PC-9 (cell line): ENCODE measurements at regions not wholly inside any gene's neighbourhood (a gene's known extent, or its start where the extent isn't known, plus 50 kb on each side); places are given as distances from the start of the nearest gene placed in this dataset.

ENCODE experiments used
- BruUV-seq: library from RNA; stranded (reverse); fragments of 400-500 nt; replicated peaks from 2 replicates; lab custom pipeline; 2021; lab: Mats Ljungman, UMichigan
- CTCF ChIA-PET: fragments of 300-600 bp; sonication (Branson Sonifier 250); formaldehyde crosslinking; loops from one replicate; lab custom pipeline; 2022; ENCODE audit warnings: antibody characterized with exemption; lab: Charles Lee
- POLR2A ChIA-PET: fragments of 300-600 bp; sonication (Branson Sonifier 250); formaldehyde crosslinking; loops from one replicate; lab custom pipeline; 2022; ENCODE audit warnings: antibody characterized with exemption; ENCODE audit not compliant: unreplicated experiment; lab: Charles Lee
- DNase-seq, 2 experiments: peaks; one replicate each; pipeline versions ENCODE4 v3.0.0 to v3.0.0-alpha.2; 2015 to 2022; ENCODE audit warnings: mixed read lengths in 1 of 2
- H2AFZ ChIP-seq: fragments of 200-600 bp; sonication (generic); 2 replicates; pipeline ENCODE4 v1.8.1; 2017; ENCODE audit warnings: antibody characterized with exemption
- H3F3A ChIP-seq: fragments of 200-600 bp; sonication (generic); 2 replicates; pipeline ENCODE4 v1.8.1; 2017; ENCODE audit warnings: antibody characterized with exemption, mild to moderate bottlenecking, low read depth; ENCODE audit not compliant: insufficient read depth
- H3K27ac ChIP-seq: fragments of 200-600 bp; sonication (generic); 2 replicates; pipeline ENCODE4 v1.6.1; 2016; ENCODE audit warnings: mixed run types
- H3K27me3 ChIP-seq: fragments of 200-600 bp; sonication (generic); 2 replicates; pipeline ENCODE4 v1.6.1; 2016; ENCODE audit warnings: low read depth, mixed run types; ENCODE audit not compliant: insufficient read depth
- H3K36me3 ChIP-seq: fragments of 200-600 bp; sonication (generic); 2 replicates; pipeline ENCODE4 v1.6.1; 2016; ENCODE audit warnings: low read depth, mixed run types
- H3K4me1 ChIP-seq: fragments of 200-600 bp; sonication (generic); replicated peaks from 2 replicates; pipeline ENCODE4 v1.6.1; 2016; ENCODE audit warnings: mixed run types; ENCODE audit not compliant: insufficient read depth
- H3K4me2 ChIP-seq: fragments of 200-600 bp; sonication (generic); 2 replicates; pipeline ENCODE4 v1.6.1; 2017; ENCODE audit warnings: mixed run types
- H3K4me3 ChIP-seq: fragments of 200-600 bp; sonication (generic); 2 replicates; pipeline ENCODE4 v1.6.1; 2016; ENCODE audit warnings: mixed run types
- H3K79me2 ChIP-seq: fragments of 200-600 bp; sonication (generic); 2 replicates; pipeline ENCODE4 v1.6.1; 2017; ENCODE audit warnings: low read depth, mixed run types
- H3K9me2 ChIP-seq: fragments of 200-600 bp; sonication (generic); 2 replicates; pipeline ENCODE4 v1.8.1; 2017; ENCODE audit warnings: mild to moderate bottlenecking; ENCODE audit not compliant: insufficient read depth
- H3K9me3 ChIP-seq: fragments of 200-600 bp; sonication (generic); 2 replicates; pipeline ENCODE4 v1.8.1; 2016; ENCODE audit warnings: low read depth; ENCODE audit not compliant: insufficient read depth
- H4K20me1 ChIP-seq: fragments of 200-600 bp; sonication (generic); 2 replicates; pipeline ENCODE4 v1.8.1; 2017; ENCODE audit not compliant: insufficient read depth
- CTCF ChIP-seq: fragments of 200-600 bp; sonication (generic); conservative IDR thresholded peaks from 2 replicates; pipeline ENCODE4 v1.6.1; 2017; ENCODE audit warnings: mixed run types, antibody characterized with exemption, mild to moderate bottlenecking, moderate library complexity
- EZH2 ChIP-seq: fragments of 200-600 bp; sonication (generic); IDR thresholded peaks from 2 replicates; pipeline ENCODE4 v1.8.0; 2017; ENCODE audit warnings: antibody characterized with exemption, low read depth
- intact Hi-C: fragments of 100-400 bp; cut with micrococcal nuclease; formaldehyde crosslinking; loops from one replicate; pipeline ENCODE4 v1.10.0; 2022; ENCODE audit not compliant: unreplicated experiment

- DNase-seq = no peak
- no peak overlapping the region for H3K4me3 ChIP-seq
- no peak overlapping the region for H3K27ac ChIP-seq
- ChIA-PET CTCF (no interaction called here), POLR2A (no interaction called here)
- H3F3A ChIP-seq = no peaks in the 10 kb centered on the region
- no peaks in the 10 kb centered on the region for H3K9me2 ChIP-seq
- no peaks in the 10 kb centered on the region for H4K20me1 ChIP-seq
- peaks cover 17% of the 10 kb centered on the region for H3K27me3 ChIP-seq
- no peaks in the 10 kb centered on the region for H3K9me3 ChIP-seq
- TF ChIP-seq CTCF (no peak), EZH2 (no peak)
- no peaks in the 10 kb centered on the region for H3K4me1 ChIP-seq
- no peaks in the 10 kb centered on the region for H3K36me3 ChIP-seq
- H2AFZ ChIP-seq = no peak overlapping the region
- no TSS peak for BruUV-seq
- no peaks in the 10 kb centered on the region for H3K79me2 ChIP-seq
- H3K4me2 ChIP-seq = no peak overlapping the region
- intact Hi-C loops = no loop called here
These were observed 192.7 kb upstream of the MKI67 start for GRCh38 chr10:128318913-128319312.

- no peak for DNase-seq
- H3K36me3 ChIP-seq = no peaks in the 10 kb centered on the region
- no peak overlapping the region for H3K27ac ChIP-seq
- H3K27me3 ChIP-seq = peaks cover 7% of the 10 kb centered on the region; the same call in 1 of the 2 replicates
- H3K4me2 ChIP-seq = no peak overlapping the region
- CTCF ChIA-PET = no interaction called here
- no peaks in the 10 kb centered on the region for H3F3A ChIP-seq
- intact Hi-C loops = no loop called here
- H3K9me2 ChIP-seq = no peaks in the 10 kb centered on the region
- POLR2A ChIA-PET = no interaction called here
- no peak overlapping the region for H2AFZ ChIP-seq
- no peaks in the 10 kb centered on the region for H3K79me2 ChIP-seq
- no peak overlapping the region for H3K4me3 ChIP-seq
- H4K20me1 ChIP-seq = no peaks in the 10 kb centered on the region
- no peak for TF ChIP-seq CTCF
- no peak for TF ChIP-seq EZH2
- no peaks in the 10 kb centered on the region for H3K9me3 ChIP-seq
- no peaks in the 10 kb centered on the region for H3K4me1 ChIP-seq
- no TSS peak for BruUV-seq
These were observed 195.9 kb upstream of the MKI67 start for GRCh38 chr10:128322106-128322505.

GRCh38 chr10:128322950-128323349, 196.7 kb upstream of the MKI67 start:
- H3K9me3 ChIP-seq = no peaks in the 10 kb centered on the region
- no peak for DNase-seq
- H4K20me1 ChIP-seq = no peaks in the 10 kb centered on the region
- H3K4me3 ChIP-seq = no peak overlapping the region
- H3F3A ChIP-seq = no peaks in the 10 kb centered on the region
- no peak overlapping the region for H3K27ac ChIP-seq
- no TSS peak for BruUV-seq
- no peaks in the 10 kb centered on the region for H3K36me3 ChIP-seq
- POLR2A ChIA-PET = no interaction called here
- CTCF ChIA-PET = no interaction called here
- intact Hi-C loops = no loop called here
- H3K79me2 ChIP-seq = no peaks in the 10 kb centered on the region
- H2AFZ ChIP-seq = no peak overlapping the region
- no peak overlapping the region for H3K4me2 ChIP-seq
- TF ChIP-seq EZH2 (no peak), CTCF (no peak)
- no peaks in the 10 kb centered on the region for H3K9me2 ChIP-seq
- H3K4me1 ChIP-seq = no peaks in the 10 kb centered on the region
- peaks cover 7% of the 10 kb centered on the region; the same call in 1 of the 2 replicates for H3K27me3 ChIP-seq
